NT2/D1 (cell line): ENCODE measurements at regions not wholly inside any gene's neighbourhood (a gene's known extent, or its start where the extent isn't known, plus 50 kb on each side); places are given as distances from the start of the nearest gene placed in this dataset.

Experiments used
- DNase-seq: peaks from one replicate; pipeline ENCODE4 v3.0.0-alpha.2; 2011; ENCODE audit warnings: low read depth, low spot score
- H3K27me3 ChIP-seq: 2 replicates; pipeline ENCODE4 v1.6.0; 2011; ENCODE audit warnings: mild to moderate bottlenecking; ENCODE audit not compliant: insufficient read length, insufficient read depth
- H3K36me3 ChIP-seq: 2 replicates; pipeline ENCODE4 v1.6.1; 2011; ENCODE audit warnings: mild to moderate bottlenecking, low read length, mixed read lengths; ENCODE audit not compliant: insufficient read depth, insufficient read length
- H3K4me1 ChIP-seq: 2 replicates; pipeline ENCODE4 v1.5.1; 2011; ENCODE audit not compliant: insufficient read depth, insufficient read length
- H3K4me3 ChIP-seq: 2 replicates; pipeline ENCODE4 v1.5.1; 2011; ENCODE audit warnings: low read depth; ENCODE audit not compliant: insufficient read length
- H3K9ac ChIP-seq: 2 replicates; pipeline ENCODE4 v1.6.0; 2011; ENCODE audit warnings: low read depth; ENCODE audit not compliant: insufficient read length
- H3K9me3 ChIP-seq: 2 replicates; pipeline ENCODE4 v1.5.1; 2011; ENCODE audit warnings: mild to moderate bottlenecking, low read length; ENCODE audit not compliant: insufficient read depth
- SUZ12 ChIP-seq: IDR thresholded peaks from 2 replicates; pipeline ENCODE4 v1.6.1; 2011; ENCODE audit not compliant: insufficient read length, insufficient read depth; ENCODE audit errors: extremely low read depth
- YY1 ChIP-seq: IDR thresholded peaks from 2 replicates; pipeline ENCODE4 v1.6.1; 2011; ENCODE audit not compliant: insufficient read length, insufficient read depth
- ZNF274 ChIP-seq: IDR thresholded peaks from 2 replicates; pipeline ENCODE4 v1.6.1; 2011; ENCODE audit warnings: mild to moderate bottlenecking, low read depth, low read length

DNA sequence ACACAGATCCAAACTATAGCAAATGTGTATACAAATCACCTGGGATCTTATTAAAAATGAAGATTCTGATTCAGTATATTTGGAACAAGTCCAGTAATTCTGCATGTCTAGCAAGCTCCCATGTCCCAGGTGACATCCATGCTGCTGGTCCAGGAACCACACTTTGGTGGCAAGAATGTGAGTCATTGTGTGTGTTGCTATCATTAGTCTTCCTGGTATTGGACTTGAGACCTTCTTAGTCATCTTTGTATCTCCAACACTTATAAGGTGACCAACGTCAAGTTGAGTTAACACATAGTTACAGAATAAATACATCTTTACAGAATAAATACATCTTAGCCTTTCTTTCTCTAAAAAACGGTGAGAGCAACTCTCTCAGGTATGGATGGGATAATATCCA, 107.9 kb upstream of the NDUFV2 start:
- Histone ChIP-seq H3K4me3 (no peak overlapping the region), H3K9me3 (0 out of 2 replicates have a peak, but pooled peaks cover 4% of the 10 kb centered on the region), H3K36me3 (no peaks in the 10 kb centered on the region), H3K9ac (no peak overlapping the region), H3K4me1 (no peaks in the 10 kb centered on the region), H3K27me3 (no peaks in the 10 kb centered on the region)
- DNase-seq, result no peak
- TF ChIP-seq SUZ12, result no peak
- TF ChIP-seq ZNF274, result no peak
- no peak for TF ChIP-seq YY1

DNA sequence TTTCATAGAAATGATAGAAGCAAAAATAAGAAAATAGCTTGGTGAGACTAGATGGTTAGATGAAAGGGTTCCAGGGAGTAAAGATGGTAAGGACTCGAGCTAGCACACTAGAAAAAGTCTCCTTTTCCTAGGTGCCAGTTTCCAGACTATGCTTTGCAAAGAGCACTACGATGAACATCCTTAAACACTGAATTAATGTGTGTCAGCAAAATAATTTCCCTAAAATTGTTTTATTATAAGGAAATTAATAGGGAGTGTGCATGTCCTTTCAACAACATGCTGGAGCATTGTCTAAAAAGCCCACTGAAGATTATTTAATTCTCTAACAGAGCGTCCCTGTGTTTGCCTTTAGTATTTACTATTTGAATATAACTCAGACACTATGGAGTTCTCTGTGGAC, 107.4 kb upstream of the NDUFV2 start:
- Histone ChIP-seq H3K27me3 (no peaks in the 10 kb centered on the region), H3K4me1 (no peaks in the 10 kb centered on the region), H3K9ac (no peak overlapping the region), H3K4me3 (no peak overlapping the region), H3K9me3 (0 out of 2 replicates have a peak, but pooled peaks cover 4% of the 10 kb centered on the region), H3K36me3 (no peaks in the 10 kb centered on the region)
- TF ChIP-seq ZNF274, result no peak
- no peak for TF ChIP-seq SUZ12
- TF ChIP-seq YY1, result no peak
- DNase-seq, result no peak

DNA sequence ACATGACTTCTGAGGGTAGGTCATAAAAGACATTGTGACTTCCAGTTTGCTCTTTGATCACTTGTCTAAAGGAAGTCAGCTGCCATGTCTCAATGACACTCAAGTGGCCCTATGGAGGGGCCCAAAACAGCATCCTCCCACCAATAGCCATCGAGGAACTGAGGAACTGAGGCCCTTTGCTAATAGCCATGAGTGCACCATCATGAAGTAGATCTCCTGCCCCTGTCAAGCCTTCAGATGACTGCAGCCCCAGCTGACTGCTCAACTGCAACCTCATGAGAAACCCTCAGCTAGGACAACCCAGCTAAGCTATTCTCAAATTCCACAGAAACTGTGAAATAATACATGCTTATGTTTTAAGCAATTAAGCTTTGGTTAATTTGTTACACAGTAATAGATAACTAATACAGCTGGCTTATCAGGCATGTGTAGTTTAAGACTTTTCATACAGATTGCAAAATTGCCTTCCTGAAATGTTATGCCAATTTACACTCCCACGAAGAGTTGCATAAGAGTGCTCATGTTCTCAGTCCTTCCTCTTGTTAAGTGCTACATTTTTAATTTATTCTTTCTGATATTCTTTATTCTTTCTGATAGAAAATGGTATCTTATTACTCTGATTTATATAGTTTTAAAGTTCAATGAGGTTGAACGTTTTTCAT, 105.6 kb upstream of the NDUFV2 start:
- no peaks in the 10 kb centered on the region for H3K27me3 ChIP-seq
- no peak overlapping the region for H3K9ac ChIP-seq
- no peak for TF ChIP-seq SUZ12
- no peak for TF ChIP-seq YY1
- no peak for TF ChIP-seq ZNF274
- H3K36me3 ChIP-seq, result no peaks in the 10 kb centered on the region
- no peaks in the 10 kb centered on the region for H3K4me1 ChIP-seq
- no peak overlapping the region for H3K4me3 ChIP-seq
- 0 out of 2 replicates have a peak, but pooled peaks cover 4% of the 10 kb centered on the region for H3K9me3 ChIP-seq
- no peak for DNase-seq

DNA sequence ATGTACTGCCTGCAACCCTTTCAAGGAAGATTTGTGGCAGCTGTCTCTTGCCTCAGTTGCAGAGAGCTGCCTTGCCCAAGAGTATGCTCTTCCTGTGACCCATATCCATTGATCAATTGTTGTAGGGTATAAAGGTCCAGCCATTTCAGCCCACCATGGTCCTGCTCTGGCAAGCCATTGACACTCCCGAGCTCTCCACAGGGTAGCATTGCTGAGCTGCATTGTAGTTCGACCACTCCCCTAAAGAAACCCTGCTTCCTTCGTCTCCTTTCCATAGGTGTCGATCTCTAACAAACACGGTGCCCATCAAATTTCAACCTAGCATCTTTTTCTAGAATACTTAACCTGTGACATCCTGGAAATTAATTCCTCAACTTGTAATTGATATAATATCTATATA, 104.9 kb upstream of the NDUFV2 start:
- Histone ChIP-seq H3K27me3 (no peaks in the 10 kb centered on the region), H3K4me3 (no peak overlapping the region), H3K4me1 (no peaks in the 10 kb centered on the region), H3K9ac (no peak overlapping the region), H3K9me3 (0 out of 2 replicates have a peak, but pooled peaks cover 4% of the 10 kb centered on the region), H3K36me3 (no peaks in the 10 kb centered on the region)
- DNase-seq, result no peak
- TF ChIP-seq YY1, result no peak
- TF ChIP-seq SUZ12, result no peak
- TF ChIP-seq ZNF274, result no peak

DNA sequence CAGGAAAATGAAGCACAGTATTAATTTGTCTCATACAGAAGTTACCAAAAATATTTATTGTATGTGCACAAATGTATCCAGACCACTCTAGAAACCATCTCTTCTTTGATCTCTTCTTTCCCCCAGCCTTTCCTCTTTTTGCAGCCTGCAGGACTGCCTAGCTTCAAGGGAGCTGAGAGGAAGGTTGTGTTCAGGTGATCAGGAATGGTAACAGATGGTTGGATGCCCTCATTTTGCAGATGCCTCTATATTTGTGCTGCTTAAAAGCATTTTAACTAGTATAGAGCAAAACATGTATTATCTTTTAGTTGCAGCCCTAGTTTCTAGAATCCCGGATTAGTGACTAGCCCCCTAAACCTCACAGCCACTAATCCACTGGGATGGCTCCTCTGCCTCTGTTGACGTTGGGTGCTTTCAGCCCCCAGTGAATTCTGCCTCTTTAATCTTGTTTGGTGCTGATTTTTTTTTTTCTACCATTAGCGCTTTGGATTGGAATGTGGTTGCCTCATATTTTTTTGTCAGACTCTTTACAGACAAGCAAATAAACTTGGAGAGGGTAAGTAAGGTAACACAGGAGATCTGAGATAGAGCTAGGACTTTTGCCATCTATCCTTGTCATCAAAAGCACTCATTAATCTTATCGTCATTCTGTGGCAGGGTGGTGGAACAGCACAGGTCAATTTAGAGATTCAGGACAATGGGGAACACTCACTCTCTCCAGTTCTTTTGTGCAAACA, 103.8 kb upstream of the NDUFV2 start:
- Histone ChIP-seq H3K9ac (no peak overlapping the region), H3K4me1 (no peaks in the 10 kb centered on the region), H3K4me3 (no peak overlapping the region), H3K27me3 (no peaks in the 10 kb centered on the region), H3K36me3 (no peaks in the 10 kb centered on the region), H3K9me3 (peaks cover 4% of the 10 kb centered on the region; the same call in 1 of the 2 replicates)
- DNase-seq, result no peak
- TF ChIP-seq SUZ12 (no peak), YY1 (no peak), ZNF274 (no peak)

DNA sequence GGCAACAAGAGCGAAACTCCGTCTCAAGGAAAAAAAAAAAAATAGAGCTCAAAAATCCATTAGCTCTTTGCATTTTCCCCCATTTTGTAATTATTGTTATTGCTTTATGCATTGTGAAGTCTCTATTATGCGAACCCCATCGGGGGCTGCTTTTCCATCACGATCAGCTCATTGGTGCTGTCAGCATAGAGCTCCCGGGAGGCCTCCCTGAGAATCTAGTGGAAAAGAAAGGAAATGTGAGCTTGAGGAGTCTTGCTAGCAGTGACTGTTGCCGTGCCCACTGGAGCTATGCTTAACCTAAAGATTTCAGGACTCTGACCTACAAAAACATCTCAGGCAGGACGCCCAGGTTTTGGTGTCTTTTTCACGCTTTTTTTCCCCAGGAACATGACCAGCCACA, 102.6 kb upstream of the NDUFV2 start:
- no peaks in the 10 kb centered on the region for H3K36me3 ChIP-seq
- H3K4me1 ChIP-seq, result no peaks in the 10 kb centered on the region
- no peak overlapping the region for H3K9ac ChIP-seq
- H3K9me3 ChIP-seq, result peaks cover 4% of the 10 kb centered on the region; the same call in 1 of the 2 replicates
- H3K27me3 ChIP-seq, result no peaks in the 10 kb centered on the region
- H3K4me3 ChIP-seq, result no peak overlapping the region
- no peak for DNase-seq
- TF ChIP-seq ZNF274 (no peak), YY1 (no peak), SUZ12 (no peak)

DNA sequence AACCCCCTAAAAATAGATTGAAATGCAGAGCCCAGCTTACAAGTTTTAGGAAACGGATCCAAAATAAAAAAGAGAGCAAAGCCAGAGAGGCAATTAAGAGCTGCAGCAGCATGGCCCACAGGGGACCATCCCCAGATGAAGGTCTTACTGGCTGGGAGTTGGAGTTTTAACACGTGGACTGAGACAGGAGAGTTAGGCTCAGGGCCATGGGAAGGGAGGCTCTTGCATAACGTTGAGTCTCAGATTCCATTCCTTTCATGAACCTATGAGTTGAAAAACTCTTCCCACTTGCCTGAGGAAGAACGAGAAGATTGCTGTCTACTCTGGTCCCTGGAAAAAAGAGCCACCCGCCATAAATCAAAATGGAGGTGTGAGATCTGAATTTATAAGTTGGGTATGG, 101.8 kb upstream of the NDUFV2 start:
- Histone ChIP-seq H3K9ac (no peak overlapping the region), H3K9me3 (peaks cover 4% of the 10 kb centered on the region; the same call in 1 of the 2 replicates), H3K27me3 (no peaks in the 10 kb centered on the region), H3K4me3 (no peak overlapping the region), H3K4me1 (no peaks in the 10 kb centered on the region), H3K36me3 (no peaks in the 10 kb centered on the region)
- TF ChIP-seq YY1, result no peak
- no peak for TF ChIP-seq SUZ12
- no peak for DNase-seq
